ENCODE measurements at regions not wholly inside any gene's neighbourhood (a gene's known extent, or its start where the extent isn't known, plus 50 kb on each side); places are given as distances from the start of the nearest gene placed in this dataset.

DNA sequence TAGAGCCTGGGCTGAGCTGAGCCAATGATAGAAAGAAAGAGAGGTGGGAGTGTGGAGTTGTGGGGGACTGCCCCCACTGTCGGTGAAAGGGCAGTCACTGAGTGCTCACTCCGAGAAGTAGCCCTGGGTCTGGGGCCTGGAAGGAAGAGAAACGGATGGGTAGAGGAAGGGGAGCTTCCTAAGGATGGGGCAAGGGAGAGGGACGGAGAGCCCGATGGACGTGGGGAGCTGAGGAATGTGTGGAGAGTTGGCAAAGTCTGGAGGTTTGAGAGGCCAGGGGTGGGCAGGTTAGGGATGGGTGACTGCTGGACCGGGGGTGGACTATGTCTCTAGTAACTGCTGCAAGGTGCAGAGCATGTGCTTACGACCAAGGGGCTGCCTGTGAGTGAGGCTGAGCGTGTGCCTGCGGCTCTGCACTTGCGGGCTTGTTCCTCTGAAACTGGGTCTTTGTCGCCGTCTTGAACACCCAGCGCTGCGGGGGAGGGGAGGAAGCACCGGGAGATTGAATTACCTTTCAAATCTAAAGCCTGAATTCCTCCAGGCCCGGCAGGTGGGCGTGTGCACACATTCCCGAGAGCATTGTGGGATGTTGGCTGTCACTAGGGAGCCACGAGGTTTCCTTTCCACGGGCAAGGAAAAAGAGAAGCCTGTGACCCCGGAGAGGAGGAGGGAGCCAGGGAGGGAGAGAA is 76.4 kb upstream of the ARAP3 start:
- no peak for TF ChIP-seq CTCF (conservative IDR thresholded peaks at IDR 0.05; ENCODE audit: low read length)
- no peak for TF ChIP-seq EZH2phosphoT487 (IDR thresholded peaks at IDR 0.05; ENCODE audit: borderline replicate concordance, low read depth, low read length)
